ENCODE measurements at regions not wholly inside any gene's neighbourhood (a gene's known extent, or its start where the extent isn't known, plus 50 kb on each side); places are given as distances from the start of the nearest gene placed in this dataset.

- DNase-seq (ENCODE audit: low spot score), result no peak
These were observed 51.9 kb upstream of the OTOL1 start for GRCh38 chr3:161444694-161445077.

DNA sequence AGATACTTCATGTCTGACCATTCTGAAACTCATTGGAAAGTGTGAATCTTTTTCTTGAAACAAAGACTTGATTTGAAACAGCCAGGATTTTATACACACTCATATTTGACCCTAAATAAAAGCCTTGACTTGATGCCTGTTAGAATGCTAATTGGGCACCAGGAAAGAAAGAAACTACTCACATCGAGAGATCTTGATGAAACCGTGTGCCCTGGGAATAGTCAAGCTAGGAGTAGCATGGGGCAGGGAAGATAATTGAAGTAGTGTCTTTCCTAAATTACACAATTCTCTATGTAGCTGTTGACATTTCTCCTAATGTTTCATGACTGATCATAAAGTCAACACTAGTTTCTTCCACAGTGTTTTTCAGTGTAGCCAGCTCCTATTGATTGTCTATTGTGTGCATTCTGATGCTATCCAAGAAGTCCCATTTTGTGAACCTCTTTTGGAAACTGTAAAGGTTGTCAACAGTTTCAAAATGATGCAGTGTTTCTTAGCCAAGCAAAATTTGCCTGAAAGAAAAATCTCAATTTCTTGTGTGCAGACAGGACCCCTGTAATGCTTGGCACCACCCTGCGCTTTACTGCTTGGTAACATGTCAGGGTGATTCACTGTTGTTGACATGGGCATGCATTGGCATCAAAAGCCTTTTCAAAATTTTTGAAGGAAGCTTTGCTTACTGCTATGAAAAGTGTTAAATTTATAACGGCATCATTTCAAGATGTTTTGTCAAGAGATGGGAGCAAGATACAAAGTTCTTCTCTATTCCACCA lies 52.5 kb upstream of the OTOL1 start:
- no peak for DNase-seq (ENCODE audit: low spot score)

DNA sequence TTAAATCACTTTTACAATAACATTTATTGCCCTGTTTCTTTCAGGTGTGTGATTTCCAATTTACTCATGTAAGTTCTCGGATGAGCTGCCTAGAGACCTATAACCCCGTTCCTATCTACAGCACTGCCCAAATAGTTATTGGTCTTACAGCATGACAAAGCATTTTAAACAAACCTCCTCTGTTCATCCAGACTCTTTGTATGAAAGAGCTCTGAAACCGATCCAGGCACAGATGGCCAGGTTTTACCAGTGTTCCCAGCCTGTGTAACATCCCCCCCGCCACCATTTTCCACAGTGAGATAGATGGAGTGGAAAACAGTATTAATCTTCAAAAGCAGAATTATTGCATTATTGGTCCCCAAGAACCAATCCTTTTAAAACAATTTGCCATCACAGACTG lies 59.0 kb upstream of the SPTSSB start:
- no peak for DNase-seq (ENCODE audit: low spot score)

- no peak for DNase-seq (ENCODE audit: low spot score)
These were observed 56.0 kb upstream of the SPTSSB start for GRCh38 chr3:161427347-161427746.

GRCh38 chr3:161426758-161427157 lies 55.4 kb upstream of the SPTSSB start:
- no peak for DNase-seq (ENCODE audit: low spot score)

- peak; percentile 33 for DNase-seq (ENCODE audit: low spot score)
These were observed 52.7 kb upstream of the SPTSSB start for GRCh38 chr3:161423911-161424522.

DNA sequence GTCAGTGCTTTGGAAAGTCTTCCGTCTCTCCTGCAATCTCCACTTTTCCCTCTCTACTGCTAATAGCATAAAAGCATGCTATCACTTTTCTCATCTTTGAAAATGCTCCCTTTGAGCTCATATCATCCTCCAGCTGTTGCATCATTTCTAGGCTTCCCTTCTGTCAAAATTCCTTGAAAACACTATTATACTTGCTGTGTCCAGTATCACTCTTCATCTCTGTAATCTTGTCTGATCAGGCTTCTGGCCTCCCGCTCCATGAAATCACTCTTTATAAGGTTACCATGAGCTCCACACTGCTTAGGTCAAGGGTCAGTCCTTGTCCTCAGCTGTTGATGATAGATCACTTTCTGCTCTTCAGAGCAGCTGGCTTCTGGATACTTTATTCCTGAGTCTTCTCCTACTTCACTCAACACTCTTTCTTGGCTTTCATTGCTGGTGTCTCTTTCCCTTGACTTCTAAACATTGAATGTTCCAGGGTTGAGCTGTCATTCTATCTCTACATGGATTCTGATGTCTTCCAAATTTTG lies 50.9 kb upstream of the SPTSSB start:
- no peak for DNase-seq (ENCODE audit: low spot score)
